ENCODE measurements at regions not wholly inside any gene's neighbourhood (a gene's known extent, or its start where the extent isn't known, plus 50 kb on each side); places are given as distances from the start of the nearest gene placed in this dataset.
A peak's percentile ranks its signal among the peaks of the same experiment; 100 is the strongest.

- no peak overlapping the region for H3K27ac ChIP-seq
- H3K27me3 ChIP-seq = no peaks in the 10 kb centered on the region
- no peaks in the 10 kb centered on the region for H3K9me3 ChIP-seq (replicated peaks in 1 of 3)
- no peaks in the 10 kb centered on the region for H3K4me1 ChIP-seq (replicated peaks in 1 of 2)
- TF ChIP-seq CTCF (IDR thresholded peaks at IDR 0.05) (no peak), POLR2A (IDR thresholded peaks at IDR 0.05) (no peak)
- H3K36me3 ChIP-seq (replicated peaks in 1 of 2) = no peaks in the 10 kb centered on the region
- DNase-seq = no peak
- H3K4me3 ChIP-seq = no peak overlapping the region
- intact Hi-C loops (cut with DNase I) = no loop called here
- 67 to 78% (median 70%) methylated on average over 7 to 8 of the region's 8 CpGs for WGBS, 4 donors
These were observed 362.6 kb downstream of the DAD1 start for GRCh38 chr14:22226381-22226780.

GRCh38 chr14:22225516-22226140, 363.4 kb downstream of the DAD1 start:
- Histone ChIP-seq H3K4me1 (replicated peaks in 1 of 2) (no peaks in the 10 kb centered on the region), H3K27me3 (no peaks in the 10 kb centered on the region), H3K36me3 (replicated peaks in 1 of 2) (no peaks in the 10 kb centered on the region), H3K27ac (no peak overlapping the region), H3K4me3 (no peak overlapping the region), H3K9me3 (replicated peaks in 1 of 3) (no peaks in the 10 kb centered on the region)
- TF ChIP-seq CTCF (IDR thresholded peaks at IDR 0.05) = no peak
- no peak for TF ChIP-seq POLR2A (IDR thresholded peaks at IDR 0.05)
- 68 to 73% (median 71%) methylated on average over 4 of the region's 4 CpGs for WGBS, 4 donors
- DNase-seq = no peak
- intact Hi-C loops (cut with DNase I) = no loop called here

GRCh38 chr14:22221508-22221907, 367.5 kb downstream of the DAD1 start:
- intact Hi-C loops (cut with DNase I) = no loop called here
- H3K27ac ChIP-seq = no peak overlapping the region
- H3K27me3 ChIP-seq = no peaks in the 10 kb centered on the region
- H3K4me1 ChIP-seq (replicated peaks in 1 of 2) = no peaks in the 10 kb centered on the region
- no peak for DNase-seq
- TF ChIP-seq CTCF (IDR thresholded peaks at IDR 0.05) (peak in 4 of 6 experiments; percentile 5 to 26 (median 20)), POLR2A (IDR thresholded peaks at IDR 0.05) (no peak)
- H3K4me3 ChIP-seq = no peak overlapping the region
- H3K36me3 ChIP-seq (replicated peaks in 1 of 2) = no peaks in the 10 kb centered on the region
- 11 to 22% (median 14%) methylated on average over 3 of the region's 3 CpGs for WGBS, 4 donors
- no peaks in the 10 kb centered on the region for H3K9me3 ChIP-seq (replicated peaks in 1 of 3)

- no peak for DNase-seq
- no peak for TF ChIP-seq CTCF (IDR thresholded peaks at IDR 0.05)
- TF ChIP-seq POLR2A (IDR thresholded peaks at IDR 0.05) = no peak
- Histone ChIP-seq H3K9me3 (replicated peaks in 1 of 3) (no peaks in the 10 kb centered on the region), H3K27ac (no peak overlapping the region), H3K27me3 (no peaks in the 10 kb centered on the region), H3K4me1 (replicated peaks in 1 of 2) (no peaks in the 10 kb centered on the region), H3K36me3 (replicated peaks in 1 of 2) (no peaks in the 10 kb centered on the region), H3K4me3 (no peak overlapping the region)
- intact Hi-C loops (cut with DNase I) = no loop called here
- 13 to 16% (median 13%) methylated on average over 1 of the region's 1 CpG for WGBS, 4 donors
These were observed 368.6 kb downstream of the DAD1 start for GRCh38 chr14:22220427-22220826.

All from adrenal gland (tissue), 9 donors.